Naive thymus-derived CD4-positive, alpha-beta T cell (primary cell): ENCODE measurements at regions not wholly inside any gene's neighbourhood (a gene's known extent, or its start where the extent isn't known, plus 50 kb on each side); places are given as distances from the start of the nearest gene placed in this dataset.
"Not testable (repeated sequence)": the region's sequence is repeated elsewhere in the genome, so short reads cannot be mapped to it uniquely, and the experiment has no call there.

ENCODE experiments used
- ATAC-seq: fragments of 150-1000 bp; cut with Tn5 transposase; 2 replicates; pipeline ENCODE4 v1.10.0; 2021; ENCODE audit warnings: mild to moderate bottlenecking, moderate library complexity
- CTCF ChIA-PET: fragments of 350-600 bp; sonication (Branson Sonifier 250); formaldehyde crosslinking; loops from one replicate; lab custom pipeline; 2021; ENCODE audit warnings: antibody characterized with exemption; lab: Charles Lee
- POLR2A ChIA-PET: fragments of 350-600 bp; sonication (Branson Sonifier 250); formaldehyde crosslinking; loops from one replicate; lab custom pipeline; 2021; ENCODE audit warnings: antibody characterized with exemption, inconsistent platforms; lab: Charles Lee
- DNase-seq, 9 donors: peaks; one replicate each; pipeline versions ENCODE4 v3.0.0 to v3.0.0-alpha.2; 2020 to 2022; ENCODE audit warnings: mixed read lengths in 1 of 9
- H3K27ac ChIP-seq: one replicate; pipeline ENCODE4 v1.7.0; 2013; ENCODE audit warnings: mild to moderate bottlenecking, low read depth, low read length, moderate library complexity
- H3K27me3 ChIP-seq, 2 donors: one replicate each; pipeline ENCODE4 v1.7.0; 2013; ENCODE audit warnings: low read length in 2 of 2, mild to moderate bottlenecking in 2 of 2, moderate library complexity in 2 of 2; ENCODE audit not compliant: control insufficient read depth in 2 of 2, insufficient read depth in 2 of 2
- H3K36me3 ChIP-seq, 3 experiments: 1 replicate in 2 of 3; 2 replicates in 1 of 3; pipeline ENCODE4 v1.7.0; 2013; ENCODE audit warnings: low read length in 3 of 3, mild to moderate bottlenecking in 3 of 3, moderate library complexity in 1 of 3; ENCODE audit not compliant: insufficient read depth in 3 of 3, control insufficient read depth in 2 of 3
- H3K4me1 ChIP-seq, 2 donors: one replicate each; pipeline ENCODE4 v1.7.0; 2013; ENCODE audit warnings: low read length in 2 of 2, mild to moderate bottlenecking in 2 of 2, moderate library complexity in 1 of 2; ENCODE audit not compliant: control insufficient read depth in 2 of 2, insufficient read depth in 2 of 2
- H3K4me3 ChIP-seq: 2 replicates; pipeline ENCODE4 v1.7.0; 2013; ENCODE audit warnings: mild to moderate bottlenecking, low read length
- H3K9me3 ChIP-seq, 3 experiments: 1 replicate in 2 of 3; 2 replicates in 1 of 3; pipeline ENCODE4 v1.7.0; 2013; ENCODE audit warnings: low read length in 3 of 3; ENCODE audit not compliant: control insufficient read depth in 2 of 3
- H3K27ac Mint-ChIP-seq, 9 donors: one replicate each; pipeline ENCODE4 v1.8.0; 2020 to 2022; ENCODE audit warnings: mixed read lengths in 9 of 9, mild to moderate bottlenecking in 8 of 9, moderate library complexity in 5 of 9, inconsistent platforms in 2 of 9
- H3K27me3 Mint-ChIP-seq, 5 donors: one replicate each; pipeline ENCODE4 v1.8.0; 2021 to 2022; ENCODE audit warnings: mixed read lengths in 5 of 5, mild to moderate bottlenecking in 1 of 5
- H3K36me3 Mint-ChIP-seq, 5 donors: one replicate each; pipeline ENCODE4 v1.8.0; 2020 to 2022; ENCODE audit warnings: mixed read lengths in 5 of 5, mild to moderate bottlenecking in 3 of 5, inconsistent platforms in 1 of 5
- H3K4me1 Mint-ChIP-seq, 7 donors: one replicate each; pipeline ENCODE4 v1.8.0; 2020 to 2022; ENCODE audit warnings: mixed read lengths in 7 of 7, mild to moderate bottlenecking in 3 of 7, inconsistent platforms in 1 of 7
- H3K4me3 Mint-ChIP-seq, 10 donors: one replicate each; pipeline ENCODE4 v1.8.0; 2020 to 2022; ENCODE audit warnings: mild to moderate bottlenecking in 10 of 10, mixed read lengths in 10 of 10, moderate library complexity in 6 of 10, inconsistent platforms in 2 of 10
- H3K9me3 Mint-ChIP-seq, 11 donors: one replicate each; pipeline ENCODE4 v1.8.0; 2020 to 2022; ENCODE audit warnings: mixed read lengths in 11 of 11, mild to moderate bottlenecking in 4 of 11, inconsistent platforms in 1 of 11, moderate library complexity in 1 of 11
- intact Hi-C, 2 donors: fragments of 100-400 bp; cut with micrococcal nuclease; formaldehyde crosslinking; loops; one replicate each; pipeline ENCODE4 v1.15.1; 2023

DNA sequence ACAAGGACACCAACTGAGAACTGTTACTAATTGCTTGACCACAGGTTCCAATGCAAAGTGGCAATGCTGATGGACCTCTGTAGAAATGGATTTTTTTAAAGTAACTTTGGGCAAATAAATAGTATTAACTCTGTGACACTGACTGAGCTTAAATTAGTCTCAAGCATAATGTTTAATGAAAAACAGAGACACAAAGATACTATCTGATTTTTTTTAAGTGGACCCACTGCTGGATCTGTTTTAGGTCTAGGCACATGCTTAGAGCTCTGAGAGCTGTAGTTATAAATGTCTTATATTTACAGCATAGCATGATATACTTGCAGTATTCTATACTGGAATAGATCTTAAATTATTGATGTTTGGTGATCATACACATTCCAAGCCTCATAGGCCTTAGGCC lies 481.6 kb upstream of the LRRC7 start:
- H3K36me3 ChIP-seq: no peaks in the 10 kb centered on the region
- Mint-ChIP-seq H3K27me3 (no peaks in the 10 kb centered on the region), H3K9me3 (peaks cover 0 to 24% (median 9%) of the 10 kb centered on the region in 11 donors), H3K27ac (no peak overlapping the region), H3K4me1 (no peaks in the 10 kb centered on the region), H3K36me3 (no peaks in the 10 kb centered on the region), H3K4me3 (no peak overlapping the region)
- ChIA-PET POLR2A (no interaction called here), CTCF (no interaction called here)
- H3K27ac ChIP-seq: no peak overlapping the region
- no peaks in the 10 kb centered on the region for H3K27me3 ChIP-seq
- no peak for ATAC-seq
- peaks cover 0 to 4% (median 0%) of the 10 kb centered on the region in 3 experiments for H3K9me3 ChIP-seq
- DNase-seq: no peak
- intact Hi-C loops: no loop called here
- no peak overlapping the region for H3K4me3 ChIP-seq
- H3K4me1 ChIP-seq: no peaks in the 10 kb centered on the region

DNA sequence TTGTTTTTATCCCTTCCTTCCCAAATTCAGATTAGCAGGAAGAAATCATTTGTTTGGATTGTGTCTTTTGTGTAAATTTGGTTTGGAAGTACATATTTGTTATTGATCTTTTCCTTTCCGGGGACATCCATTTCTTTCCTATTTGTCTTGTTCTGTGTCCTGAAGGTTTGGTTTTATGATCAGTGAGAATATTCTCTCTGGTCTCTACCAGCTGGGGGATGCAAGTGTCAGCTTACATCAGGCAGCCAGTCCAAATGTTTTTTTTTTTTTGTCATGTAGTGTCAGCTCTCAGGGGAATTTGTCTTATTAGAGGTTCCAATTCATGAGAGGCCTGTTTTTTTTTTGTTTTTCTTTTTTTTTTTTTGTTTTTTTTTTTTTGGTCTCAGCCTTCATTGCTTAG lies 479.2 kb upstream of the LRRC7 start:
- ATAC-seq: no peak
- Histone ChIP-seq H3K9me3 (peaks cover 0 to 4% (median 0%) of the 10 kb centered on the region in 3 experiments), H3K27ac (no peak overlapping the region), H3K4me1 (no peaks in the 10 kb centered on the region), H3K27me3 (no peaks in the 10 kb centered on the region), H3K4me3 (no peak overlapping the region), H3K36me3 (no peaks in the 10 kb centered on the region)
- intact Hi-C loops: no loop called here
- no peak overlapping the region for H3K4me3 Mint-ChIP-seq
- peaks cover 2 to 38% (median 12%) of the 10 kb centered on the region in 11 donors for H3K9me3 Mint-ChIP-seq
- no peak overlapping the region for H3K27ac Mint-ChIP-seq
- POLR2A ChIA-PET: no interaction called here
- no peaks in the 10 kb centered on the region for H3K36me3 Mint-ChIP-seq
- no peaks in the 10 kb centered on the region for H3K4me1 Mint-ChIP-seq
- CTCF ChIA-PET: no interaction called here
- DNase-seq: no peak
- no peaks in the 10 kb centered on the region for H3K27me3 Mint-ChIP-seq

DNA sequence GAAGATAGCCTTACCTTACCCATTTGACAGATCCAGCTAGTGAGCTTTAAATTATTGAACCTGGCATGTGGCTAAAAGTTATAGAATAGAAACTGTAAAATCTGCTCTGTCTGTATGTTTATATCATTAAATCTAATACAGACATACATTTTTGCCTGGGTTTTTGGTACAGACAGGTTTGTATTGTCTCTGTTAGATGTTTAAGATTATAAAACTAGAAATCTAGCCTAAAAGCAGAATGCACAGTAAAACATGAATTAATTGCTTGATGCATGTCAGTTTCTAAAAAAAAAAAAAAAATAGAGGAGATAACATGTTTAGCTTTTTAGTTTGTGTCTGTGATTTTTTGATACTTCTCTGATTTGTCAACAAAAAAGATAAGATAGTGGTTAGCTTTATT lies 477.6 kb upstream of the LRRC7 start:
- H3K27ac ChIP-seq: no peak overlapping the region
- H3K27me3 ChIP-seq: no peaks in the 10 kb centered on the region
- no peak for DNase-seq
- no peak overlapping the region for H3K4me3 ChIP-seq
- ATAC-seq: no peak
- POLR2A ChIA-PET: no interaction called here
- no peaks in the 10 kb centered on the region for H3K27me3 Mint-ChIP-seq
- H3K9me3 Mint-ChIP-seq: peaks cover 2 to 42% (median 13%) of the 10 kb centered on the region in 11 donors
- no peaks in the 10 kb centered on the region for H3K36me3 ChIP-seq
- CTCF ChIA-PET: no interaction called here
- H3K4me3 Mint-ChIP-seq: no peak overlapping the region
- H3K9me3 ChIP-seq: peaks cover 0 to 4% (median 0%) of the 10 kb centered on the region in 3 experiments
- H3K4me1 ChIP-seq: no peaks in the 10 kb centered on the region
- no peak overlapping the region for H3K27ac Mint-ChIP-seq
- intact Hi-C loops: no loop called here
- H3K36me3 Mint-ChIP-seq: no peaks in the 10 kb centered on the region
- H3K4me1 Mint-ChIP-seq: no peaks in the 10 kb centered on the region

DNA sequence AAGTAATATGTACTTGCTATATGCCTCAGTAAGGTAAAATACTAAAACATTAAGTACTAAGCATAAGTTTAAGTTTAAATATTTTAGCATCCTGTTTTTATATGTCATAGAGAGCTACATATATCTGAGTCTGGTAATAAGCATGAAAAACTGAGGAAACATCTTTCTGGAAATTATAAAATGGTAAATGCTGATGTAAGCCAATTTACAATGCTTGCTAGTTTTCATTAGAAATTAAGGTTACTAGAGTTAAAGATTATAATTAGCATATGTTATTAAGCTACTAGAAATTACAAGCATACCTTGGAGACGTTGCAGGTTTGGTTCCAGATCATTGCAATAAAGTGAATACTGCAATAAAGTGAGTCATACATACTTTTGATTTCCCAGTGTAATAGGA lies 477.0 kb upstream of the LRRC7 start:
- H3K27me3 ChIP-seq: no peaks in the 10 kb centered on the region
- ATAC-seq: no peak
- Mint-ChIP-seq H3K27me3 (no peaks in the 10 kb centered on the region), H3K4me3 (no peak overlapping the region), H3K4me1 (no peaks in the 10 kb centered on the region), H3K9me3 (peaks cover 2 to 48% (median 19%) of the 10 kb centered on the region in 11 donors), H3K27ac (no peak overlapping the region), H3K36me3 (no peaks in the 10 kb centered on the region)
- intact Hi-C loops: no loop called here
- DNase-seq: no peak
- H3K4me1 ChIP-seq: no peaks in the 10 kb centered on the region
- H3K36me3 ChIP-seq: no peaks in the 10 kb centered on the region
- POLR2A ChIA-PET: no interaction called here
- CTCF ChIA-PET: no interaction called here
- H3K9me3 ChIP-seq: peaks cover 0 to 4% (median 0%) of the 10 kb centered on the region in 3 experiments
- no peak overlapping the region for H3K27ac ChIP-seq
- no peak overlapping the region for H3K4me3 ChIP-seq

DNA sequence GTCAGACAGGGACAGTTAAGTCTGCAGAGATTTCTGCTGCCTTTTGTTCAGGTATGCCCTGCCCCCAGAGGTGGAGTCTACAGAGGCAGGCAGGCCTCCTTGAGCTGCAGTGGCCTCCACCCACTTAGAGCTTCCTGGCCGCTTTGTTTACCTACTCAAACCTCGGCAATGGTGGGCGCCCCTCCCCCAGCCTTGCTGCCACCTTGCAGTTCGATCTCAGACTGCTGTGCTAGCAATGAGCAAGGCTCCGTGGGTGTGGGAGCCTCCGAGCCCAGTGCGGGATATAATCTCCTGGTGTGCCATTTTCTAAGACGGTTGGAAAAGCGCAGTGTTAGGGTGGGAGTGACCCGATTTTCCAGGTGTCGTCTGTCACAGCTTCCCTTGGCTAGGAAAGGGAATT lies 465.7 kb upstream of the LRRC7 start:
- H3K4me1 ChIP-seq, POLR2A ChIA-PET, H3K27me3 Mint-ChIP-seq, ATAC-seq, CTCF ChIA-PET, H3K9me3 ChIP-seq, H3K36me3 Mint-ChIP-seq, H3K27me3 ChIP-seq, H3K27ac Mint-ChIP-seq, H3K36me3 ChIP-seq, intact Hi-C loops, H3K4me3 ChIP-seq, DNase-seq, H3K4me1 Mint-ChIP-seq, H3K4me3 Mint-ChIP-seq, H3K27ac ChIP-seq: not testable (repeated sequence)
- peaks cover 7 to 30% (median 16%) of the 10 kb centered on the region in 11 donors for H3K9me3 Mint-ChIP-seq

DNA sequence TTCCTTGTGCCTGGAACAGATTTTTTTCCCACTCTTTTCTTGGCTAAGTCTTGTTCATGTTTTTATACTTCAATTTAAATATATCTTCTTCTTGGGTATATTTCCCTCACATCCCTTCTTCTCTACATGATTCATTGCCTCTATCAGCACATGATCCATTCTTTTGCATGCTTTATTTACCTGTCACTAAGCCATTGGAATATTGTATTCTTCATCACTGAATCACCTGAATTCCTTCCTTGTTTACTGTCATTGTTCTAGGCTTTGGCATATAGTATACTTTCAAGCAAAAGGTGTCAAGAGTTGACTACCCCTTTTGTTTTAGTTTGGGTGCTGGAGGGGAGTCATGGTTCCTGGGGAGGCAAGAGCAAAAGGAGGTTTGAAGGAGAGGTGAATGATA lies 464.5 kb upstream of the LRRC7 start:
- DNase-seq (no peak), ATAC-seq (no peak)
- Mint-ChIP-seq H3K27ac (no peak overlapping the region), H3K36me3 (peaks cover 0 to 3% (median 0%) of the 10 kb centered on the region in 5 donors), H3K27me3 (no peaks in the 10 kb centered on the region), H3K4me3 (no peak overlapping the region), H3K4me1 (no peaks in the 10 kb centered on the region), H3K9me3 (peaks cover 7 to 31% (median 18%) of the 10 kb centered on the region in 11 donors)
- Histone ChIP-seq H3K4me3 (no peak overlapping the region), H3K27me3 (no peaks in the 10 kb centered on the region), H3K27ac (no peak overlapping the region), H3K36me3 (no peaks in the 10 kb centered on the region), H3K9me3 (no peaks in the 10 kb centered on the region), H3K4me1 (no peaks in the 10 kb centered on the region)
- ChIA-PET CTCF (no interaction called here), POLR2A (no interaction called here)
- intact Hi-C loops: no loop called here

DNA sequence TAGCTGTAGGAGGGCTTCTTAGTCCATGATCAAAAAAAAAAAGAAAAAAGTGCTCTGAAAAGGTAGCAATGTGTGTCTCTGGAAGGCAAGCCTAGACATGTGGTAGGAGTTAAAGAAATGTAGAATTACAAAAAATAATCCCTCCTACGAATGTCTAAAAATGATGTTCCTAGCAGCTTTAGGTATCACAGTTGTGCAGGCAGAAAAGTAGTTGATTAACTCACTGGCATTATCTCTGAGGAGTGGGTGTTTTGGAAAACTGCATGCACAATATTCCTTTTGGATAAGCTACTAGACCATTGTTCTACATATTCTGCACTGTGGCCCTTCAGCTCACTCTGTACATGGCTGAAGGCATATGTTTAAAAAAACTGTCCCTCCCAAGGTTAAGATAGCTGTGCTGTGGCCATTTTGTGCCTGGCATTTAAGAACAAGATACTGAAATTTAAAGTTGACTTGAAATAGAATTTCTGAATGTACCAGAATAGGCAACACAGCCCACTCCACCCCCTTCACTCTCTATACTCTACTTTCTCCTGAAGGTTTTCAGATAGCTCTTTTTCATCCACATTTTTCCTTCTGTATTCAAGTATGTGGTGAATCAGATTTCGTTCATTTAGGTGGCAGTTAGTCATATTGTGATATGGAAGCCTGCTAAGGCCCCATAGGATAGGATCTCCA lies 463.9 kb upstream of the LRRC7 start:
- no peak overlapping the region for H3K27ac ChIP-seq
- Mint-ChIP-seq H3K9me3 (peaks cover 7 to 31% (median 18%) of the 10 kb centered on the region in 11 donors), H3K4me1 (no peaks in the 10 kb centered on the region), H3K27me3 (no peaks in the 10 kb centered on the region), H3K36me3 (peaks cover 0 to 3% (median 0%) of the 10 kb centered on the region in 5 donors), H3K27ac (no peak overlapping the region), H3K4me3 (no peak overlapping the region)
- DNase-seq (no peak), ATAC-seq (no peak)
- no peaks in the 10 kb centered on the region for H3K9me3 ChIP-seq
- no peaks in the 10 kb centered on the region for H3K36me3 ChIP-seq
- no peak overlapping the region for H3K4me3 ChIP-seq
- intact Hi-C loops: no loop called here
- ChIA-PET POLR2A (no interaction called here), CTCF (no interaction called here)
- H3K4me1 ChIP-seq: no peaks in the 10 kb centered on the region
- no peaks in the 10 kb centered on the region for H3K27me3 ChIP-seq
